GM18519 (cell line): ENCODE measurements at regions not wholly inside any gene's neighbourhood (a gene's known extent, or its start where the extent isn't known, plus 50 kb on each side); places are given as distances from the start of the nearest gene placed in this dataset.
"Not testable (repeated sequence)": the region's sequence is repeated elsewhere in the genome, so short reads cannot be mapped to it uniquely, and the experiment has no call there.

Experiments used
- ATAC-seq: cut with Tn5 transposase; IDR thresholded peaks from one replicate; pipeline ENCODE4 v1.9.1; 2021; ENCODE audit warnings: mild to moderate bottlenecking, moderate library complexity; ENCODE audit not compliant: unreplicated experiment, low FRiP score

GRCh38 chr17:14590459-14591250, 289.8 kb downstream of the HS3ST3B1 start:
- ATAC-seq = no peak

- ATAC-seq = no peak
Observed at GRCh38 chr17:14585099-14585498, 284.2 kb downstream of the HS3ST3B1 start.

- no peak for ATAC-seq
Observed at GRCh38 chr17:14582996-14583395, 282.1 kb downstream of the HS3ST3B1 start.

- ATAC-seq = no peak
Observed at GRCh38 chr17:14581186-14581830, 280.4 kb downstream of the HS3ST3B1 start.

- ATAC-seq = no peak
Observed at GRCh38 chr17:14580499-14580898, 279.6 kb downstream of the HS3ST3B1 start.

GRCh38 chr17:14579716-14580115, 278.8 kb downstream of the HS3ST3B1 start:
- no peak for ATAC-seq

GRCh38 chr17:14575471-14575953, 274.6 kb downstream of the HS3ST3B1 start:
- ATAC-seq = no peak

- ATAC-seq = not testable (repeated sequence)
Observed at GRCh38 chr17:14560325-14560724, 259.4 kb downstream of the HS3ST3B1 start.

- no peak for ATAC-seq
Observed at GRCh38 chr17:14559264-14560119, 258.6 kb downstream of the HS3ST3B1 start.

- no peak for ATAC-seq
Observed at GRCh38 chr17:14557480-14557879, 256.6 kb downstream of the HS3ST3B1 start.

GRCh38 chr17:14553847-14554246, 253.0 kb downstream of the HS3ST3B1 start:
- no peak for ATAC-seq

GRCh38 chr17:14552306-14552705, 251.4 kb downstream of the HS3ST3B1 start:
- ATAC-seq = no peak

- ATAC-seq = no peak
Observed at GRCh38 chr17:14547556-14547955, 246.7 kb downstream of the HS3ST3B1 start.

- ATAC-seq = no peak
Observed at GRCh38 chr17:14547016-14547415, 246.1 kb downstream of the HS3ST3B1 start.

- no peak for ATAC-seq
Observed at GRCh38 chr17:14545156-14545906, 244.4 kb downstream of the HS3ST3B1 start.

GRCh38 chr17:14541714-14542113, 240.8 kb downstream of the HS3ST3B1 start:
- no peak for ATAC-seq

- no peak for ATAC-seq
Observed at GRCh38 chr17:14539801-14540200, 238.9 kb downstream of the HS3ST3B1 start.

- ATAC-seq = not testable (repeated sequence)
Observed at GRCh38 chr17:14532242-14532641, 231.4 kb downstream of the HS3ST3B1 start.

GRCh38 chr17:14525551-14526455, 224.9 kb downstream of the HS3ST3B1 start:
- no peak for ATAC-seq
